ENCODE measurements at regions not wholly inside any gene's neighbourhood (a gene's known extent, or its start where the extent isn't known, plus 50 kb on each side); places are given as distances from the start of the nearest gene placed in this dataset.

- TF ChIP-seq GATA2 (IDR thresholded peaks at IDR 0.05; ENCODE audit: low read depth, low read length) (no peak), GATA3 (IDR thresholded peaks at IDR 0.05; ENCODE audit: low read depth, low read length) (no peak)
Observed at GRCh38 chr1:166673722-166674121, 165.6 kb upstream of the POGK start.

DNA sequence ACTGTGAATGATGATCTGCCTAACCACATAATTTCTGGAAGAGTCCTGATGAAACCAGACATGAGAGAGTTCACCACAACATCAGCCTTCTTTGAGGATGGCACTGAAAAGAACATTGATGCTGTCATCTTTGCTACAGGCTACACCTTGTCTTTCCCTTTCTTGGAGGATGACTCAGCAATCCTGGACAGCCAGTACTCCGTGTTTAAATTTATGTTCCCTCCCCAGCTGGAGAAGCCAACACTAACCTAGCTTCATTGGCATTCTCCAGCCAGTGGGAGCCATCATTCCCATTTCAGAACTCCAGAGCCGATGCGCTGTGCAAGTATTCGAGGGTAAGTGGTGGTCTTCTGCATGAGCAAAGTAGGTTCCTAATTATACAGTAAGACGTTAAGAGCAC lies 164.1 kb upstream of the POGK start:
- TF ChIP-seq GATA3 (IDR thresholded peaks at IDR 0.05; ENCODE audit: low read depth, low read length) (no peak), GATA2 (IDR thresholded peaks at IDR 0.05; ENCODE audit: low read depth, low read length) (no peak)

DNA sequence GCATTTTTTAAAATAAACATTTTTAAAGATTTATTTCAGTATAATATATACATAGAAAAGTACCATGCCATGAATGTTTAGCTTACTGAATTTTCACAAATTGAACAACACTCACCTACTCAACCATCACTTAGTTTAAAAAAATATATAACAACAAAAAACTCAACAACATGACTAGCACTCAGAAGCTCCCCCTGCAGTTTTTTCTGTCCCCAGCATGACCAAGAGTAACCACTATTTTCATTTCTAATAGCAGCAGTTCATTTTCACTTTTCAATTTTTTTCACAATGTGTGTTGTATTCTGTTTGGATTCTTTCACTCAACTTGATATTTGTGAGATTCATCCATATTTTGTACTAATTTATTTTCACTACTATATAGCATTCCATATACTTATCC lies 162.3 kb upstream of the POGK start:
- TF ChIP-seq GATA2 (IDR thresholded peaks at IDR 0.05; ENCODE audit: low read depth, low read length) (no peak), GATA3 (IDR thresholded peaks at IDR 0.05; ENCODE audit: low read depth, low read length) (no peak)

DNA sequence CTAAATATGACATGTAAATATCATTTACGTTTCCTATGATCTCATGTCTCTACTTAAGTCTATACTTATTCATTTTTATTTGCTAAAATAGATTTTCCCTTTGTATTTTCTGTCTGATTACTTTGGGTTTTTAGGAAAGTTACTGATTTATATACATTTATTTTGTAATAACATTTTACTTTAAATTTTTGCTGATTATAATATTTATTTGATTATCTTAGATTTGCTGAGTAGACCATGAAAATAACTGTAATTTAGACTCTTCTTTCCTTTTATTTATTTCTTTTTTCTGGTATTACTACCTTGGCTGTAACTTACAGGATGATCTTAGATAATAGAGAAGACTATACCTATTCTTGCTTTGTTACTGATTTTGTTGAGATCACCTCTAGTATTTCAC lies 159.9 kb upstream of the POGK start:
- TF ChIP-seq GATA2 (IDR thresholded peaks at IDR 0.05; ENCODE audit: low read depth, low read length) (no peak), GATA3 (IDR thresholded peaks at IDR 0.05; ENCODE audit: low read depth, low read length) (no peak)

DNA sequence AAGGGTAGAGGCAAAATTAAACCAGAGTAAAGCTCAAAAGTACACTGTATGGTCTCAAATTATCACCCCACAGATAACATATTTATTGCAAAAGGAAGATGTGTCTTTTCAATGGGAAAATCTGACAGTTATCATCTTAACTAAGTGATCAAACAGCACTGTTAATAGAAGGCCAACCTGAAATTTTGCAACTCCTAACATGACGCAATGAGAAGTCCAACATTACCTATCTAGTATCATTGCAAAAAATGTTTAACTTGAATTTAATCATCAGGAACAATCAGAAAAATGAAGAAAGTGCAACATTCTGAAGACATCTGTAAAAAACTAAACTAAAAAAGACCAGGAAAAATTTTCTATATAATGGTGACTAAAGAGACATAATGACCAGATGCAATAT lies 156.7 kb upstream of the POGK start:
- TF ChIP-seq GATA3 (IDR thresholded peaks at IDR 0.05; ENCODE audit: low read depth, low read length) (no peak), GATA2 (IDR thresholded peaks at IDR 0.05; ENCODE audit: low read depth, low read length) (no peak)

GRCh38 chr1:166685200-166685599 lies 154.1 kb upstream of the POGK start:
- TF ChIP-seq GATA2 (IDR thresholded peaks at IDR 0.05; ENCODE audit: low read depth, low read length) (no peak), GATA3 (IDR thresholded peaks at IDR 0.05; ENCODE audit: low read depth, low read length) (no peak)

DNA sequence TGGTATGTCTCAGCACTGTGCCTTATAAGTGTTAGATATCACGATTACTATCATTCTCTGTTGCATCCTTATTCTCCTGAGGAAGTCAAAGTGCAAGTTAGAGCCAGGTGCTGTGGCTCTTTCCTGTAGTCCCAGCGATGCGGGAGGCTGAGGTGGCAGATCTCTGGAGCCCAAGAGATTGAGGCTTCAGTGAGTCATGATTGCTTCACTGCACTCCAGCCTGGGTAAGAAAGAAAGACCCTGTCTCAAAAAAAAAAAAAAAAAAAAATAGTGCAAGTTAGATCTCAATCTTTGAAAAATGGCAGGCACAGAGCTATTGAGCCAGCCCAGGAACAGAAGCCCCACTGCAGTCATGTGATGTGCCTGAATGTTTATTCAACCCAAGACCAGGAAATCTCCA lies 147.8 kb upstream of the POGK start:
- TF ChIP-seq GATA3 (IDR thresholded peaks at IDR 0.05; ENCODE audit: low read depth, low read length) (no peak), GATA2 (IDR thresholded peaks at IDR 0.05; ENCODE audit: low read depth, low read length) (no peak)

DNA sequence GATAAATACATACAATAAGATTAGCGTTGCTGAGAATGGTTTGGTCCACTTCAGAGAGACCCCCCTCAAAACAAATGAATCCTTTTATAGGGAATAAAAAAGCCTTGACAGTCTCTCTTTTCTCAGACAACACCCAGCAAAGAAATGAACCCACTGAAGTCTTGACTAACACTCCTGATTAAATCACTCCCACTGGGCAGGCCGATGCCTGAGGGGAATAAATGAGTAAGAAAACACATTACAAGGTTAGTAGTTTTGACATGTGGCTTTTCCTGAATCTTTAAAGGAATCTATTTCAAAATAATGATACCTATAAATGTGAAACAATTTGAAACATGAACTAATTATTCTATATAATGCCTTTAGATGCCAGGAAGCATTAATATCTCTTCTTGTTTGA lies 146.9 kb upstream of the POGK start:
- TF ChIP-seq GATA3 (IDR thresholded peaks at IDR 0.05; ENCODE audit: low read depth, low read length): no peak
- no peak for TF ChIP-seq GATA2 (IDR thresholded peaks at IDR 0.05; ENCODE audit: low read depth, low read length)

DNA sequence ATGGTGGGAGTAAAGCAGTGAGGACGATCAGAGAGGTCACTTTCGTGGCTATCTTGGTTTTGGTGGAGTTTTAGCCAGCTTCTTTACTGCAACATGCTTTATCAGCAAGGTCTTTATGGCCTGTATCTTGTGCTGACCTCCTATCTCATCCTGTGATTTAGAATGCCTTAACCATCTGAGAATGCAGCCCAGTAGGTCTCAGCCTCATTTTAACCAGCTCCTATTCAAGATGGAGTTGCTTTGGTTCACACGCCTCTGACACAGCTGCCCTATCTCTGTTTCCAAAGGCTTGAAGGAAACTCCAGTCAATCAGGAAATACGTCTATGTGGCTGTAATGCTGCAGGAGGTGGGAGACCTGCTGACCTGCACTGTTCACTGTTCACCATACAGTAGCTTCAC lies 146.1 kb upstream of the POGK start:
- TF ChIP-seq GATA3 (IDR thresholded peaks at IDR 0.05; ENCODE audit: low read depth, low read length) (no peak), GATA2 (IDR thresholded peaks at IDR 0.05; ENCODE audit: low read depth, low read length) (no peak)

DNA sequence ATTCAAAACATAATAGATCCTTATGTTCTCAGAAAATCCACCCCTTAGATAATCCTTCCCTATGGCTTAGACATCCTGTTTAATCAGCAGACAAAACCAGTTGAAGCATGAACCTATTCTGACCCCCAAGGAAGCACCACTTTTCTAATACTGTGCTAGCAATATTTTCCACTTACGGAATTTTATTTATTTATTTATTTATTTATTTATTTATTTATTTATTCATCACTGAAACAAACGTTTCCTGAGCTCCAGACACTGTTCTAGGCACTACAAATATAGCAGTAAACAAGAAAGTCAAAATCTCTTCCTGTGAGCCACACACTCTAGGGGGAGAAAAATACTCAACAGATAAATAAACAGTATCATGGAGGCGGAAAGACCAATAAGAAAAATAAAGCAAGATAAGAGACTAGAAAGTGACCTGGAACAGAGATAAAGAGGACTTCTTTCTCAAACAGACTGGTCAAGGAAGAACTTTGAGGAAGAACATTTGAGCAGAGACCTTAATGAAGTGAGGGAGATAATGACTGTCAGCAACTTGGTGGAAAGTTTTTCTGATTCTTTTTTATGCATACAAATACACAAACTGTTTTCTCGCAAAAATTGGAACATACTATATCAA lies 145.5 kb upstream of the POGK start:
- TF ChIP-seq GATA2 (IDR thresholded peaks at IDR 0.05; ENCODE audit: low read depth, low read length): no peak
- TF ChIP-seq GATA3 (IDR thresholded peaks at IDR 0.05; ENCODE audit: low read depth, low read length): no peak

GRCh38 chr1:166695115-166695514 lies 144.2 kb upstream of the POGK start:
- TF ChIP-seq GATA3 (IDR thresholded peaks at IDR 0.05; ENCODE audit: low read depth, low read length) (no peak), GATA2 (IDR thresholded peaks at IDR 0.05; ENCODE audit: low read depth, low read length) (no peak)

GRCh38 chr1:166698771-166699170 lies 140.5 kb upstream of the POGK start:
- TF ChIP-seq GATA2 (IDR thresholded peaks at IDR 0.05; ENCODE audit: low read depth, low read length) (no peak), GATA3 (IDR thresholded peaks at IDR 0.05; ENCODE audit: low read depth, low read length) (no peak)

- no peak for TF ChIP-seq GATA2 (IDR thresholded peaks at IDR 0.05; ENCODE audit: low read depth, low read length)
- no peak for TF ChIP-seq GATA3 (IDR thresholded peaks at IDR 0.05; ENCODE audit: low read depth, low read length)
Observed at GRCh38 chr1:166699613-166700012, 139.7 kb upstream of the POGK start.

GRCh38 chr1:166700696-166701095 lies 138.6 kb upstream of the POGK start:
- TF ChIP-seq GATA3 (IDR thresholded peaks at IDR 0.05; ENCODE audit: low read depth, low read length): no peak
- no peak for TF ChIP-seq GATA2 (IDR thresholded peaks at IDR 0.05; ENCODE audit: low read depth, low read length)

- TF ChIP-seq GATA2 (IDR thresholded peaks at IDR 0.05; ENCODE audit: low read depth, low read length) (no peak), GATA3 (IDR thresholded peaks at IDR 0.05; ENCODE audit: low read depth, low read length) (no peak)
Observed at GRCh38 chr1:166701603-166702100, 137.6 kb upstream of the POGK start.

- TF ChIP-seq GATA3 (IDR thresholded peaks at IDR 0.05; ENCODE audit: low read depth, low read length) (no peak), GATA2 (IDR thresholded peaks at IDR 0.05; ENCODE audit: low read depth, low read length) (no peak)
Observed at GRCh38 chr1:166703141-166703540, 136.1 kb upstream of the POGK start.
